GM19372 (cell line): ENCODE measurements at regions not wholly inside any gene's neighbourhood (a gene's known extent, or its start where the extent isn't known, plus 50 kb on each side); places are given as distances from the start of the nearest gene placed in this dataset.
"Not testable (repeated sequence)": the region's sequence is repeated elsewhere in the genome, so short reads cannot be mapped to it uniquely, and the experiment has no call there.

Experiments
- ATAC-seq: cut with Tn5 transposase; IDR thresholded peaks from one replicate; pipeline ENCODE4 v1.9.1; 2021; ENCODE audit warnings: mild to moderate bottlenecking, low read depth, moderate library complexity; ENCODE audit not compliant: unreplicated experiment

DNA sequence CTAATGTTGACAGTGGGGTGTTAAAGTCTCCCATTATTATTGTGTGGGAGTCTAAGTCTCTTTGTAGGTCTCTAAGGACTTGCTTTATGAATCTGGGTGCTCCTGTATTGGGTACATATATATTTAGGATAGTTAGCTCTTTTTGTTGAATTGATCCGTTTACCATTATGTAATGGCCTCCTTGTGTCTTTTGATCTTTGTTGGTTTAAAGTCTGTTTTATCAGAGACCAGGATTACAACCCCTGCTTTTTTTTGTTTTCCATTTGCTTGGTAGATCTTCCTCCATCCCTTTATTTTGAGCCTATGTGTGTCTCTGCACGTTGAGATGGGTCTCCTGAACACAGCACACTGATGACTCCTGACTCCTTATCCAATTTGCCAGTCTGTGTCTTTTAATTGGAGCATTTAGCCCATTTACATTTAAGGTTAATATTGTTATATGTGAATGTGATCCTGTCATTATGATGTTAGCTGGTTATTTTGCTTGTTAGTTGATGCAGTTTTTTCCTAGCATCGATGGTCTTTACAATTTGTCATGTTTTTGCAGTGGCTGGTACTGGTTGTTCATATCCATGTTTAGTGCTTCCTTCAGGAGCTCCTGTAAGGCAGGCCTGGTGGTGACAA is 188.9 kb downstream of the TTC6 start:
- not testable (repeated sequence) for ATAC-seq

DNA sequence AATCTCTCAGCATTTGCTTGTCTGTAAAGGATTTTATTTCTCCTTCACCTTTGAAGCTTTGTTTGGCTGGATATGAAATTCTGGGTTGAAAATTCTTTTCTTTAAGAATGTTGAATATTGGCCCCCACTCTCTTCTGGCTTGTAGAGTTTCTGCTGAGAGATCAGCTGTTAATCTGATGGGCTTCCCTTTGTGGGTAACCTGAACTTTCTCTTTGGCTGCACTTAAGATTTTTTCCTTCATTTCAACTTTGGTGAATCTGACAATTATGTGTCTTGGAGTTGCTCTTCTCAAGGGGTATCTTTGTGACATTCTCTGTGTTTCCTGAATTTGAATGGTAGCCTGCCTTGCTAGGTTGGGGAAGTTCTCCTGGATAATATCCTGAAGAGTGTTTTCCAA is 189.4 kb downstream of the TTC6 start:
- ATAC-seq = not testable (repeated sequence)

DNA sequence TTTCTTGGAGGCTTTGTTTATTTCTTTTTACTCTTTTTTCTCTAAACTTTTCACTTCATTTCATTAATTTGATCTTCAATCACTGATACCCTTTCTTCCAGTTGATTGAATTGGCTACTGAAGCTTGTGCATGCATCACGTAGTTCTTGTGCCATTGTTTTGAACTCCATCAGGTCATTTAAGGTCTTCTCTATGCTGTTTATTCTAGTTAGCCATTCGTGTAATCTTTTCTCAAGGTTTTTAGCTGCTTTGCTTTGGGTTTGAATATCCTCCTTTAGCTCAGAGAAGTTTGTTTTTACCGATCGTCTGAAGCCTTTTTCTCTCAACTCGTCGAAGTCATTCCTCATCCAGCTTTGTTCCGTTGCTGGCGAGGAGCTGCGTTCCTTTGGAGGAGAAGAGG is 189.9 kb downstream of the TTC6 start:
- not testable (repeated sequence) for ATAC-seq

DNA sequence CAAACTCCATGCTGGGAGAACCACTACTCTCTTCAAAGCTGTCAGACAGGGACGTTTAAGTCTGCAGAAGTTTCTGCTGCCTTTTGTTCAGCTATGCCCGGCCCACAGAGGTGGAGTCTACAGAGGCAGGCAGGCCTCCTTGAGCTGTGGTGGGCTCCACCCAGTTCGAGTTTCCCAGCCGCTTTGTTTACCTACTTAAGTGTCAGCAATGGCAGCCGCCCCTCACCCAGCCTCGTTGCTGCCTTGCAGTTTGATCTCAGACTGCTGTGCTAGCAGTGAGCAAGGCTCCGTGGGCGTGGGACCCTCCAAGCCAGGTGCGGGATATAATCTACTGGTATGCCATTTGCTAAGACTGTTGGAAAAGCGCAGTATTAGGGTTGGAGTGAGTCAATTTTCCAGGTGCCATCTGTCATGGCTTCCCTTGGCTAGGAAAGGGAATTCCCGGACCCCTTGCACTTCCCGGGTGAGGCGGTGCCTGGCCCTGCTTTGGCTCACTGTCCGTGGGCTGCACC is 190.7 kb downstream of the TTC6 start:
- ATAC-seq = not testable (repeated sequence)

DNA sequence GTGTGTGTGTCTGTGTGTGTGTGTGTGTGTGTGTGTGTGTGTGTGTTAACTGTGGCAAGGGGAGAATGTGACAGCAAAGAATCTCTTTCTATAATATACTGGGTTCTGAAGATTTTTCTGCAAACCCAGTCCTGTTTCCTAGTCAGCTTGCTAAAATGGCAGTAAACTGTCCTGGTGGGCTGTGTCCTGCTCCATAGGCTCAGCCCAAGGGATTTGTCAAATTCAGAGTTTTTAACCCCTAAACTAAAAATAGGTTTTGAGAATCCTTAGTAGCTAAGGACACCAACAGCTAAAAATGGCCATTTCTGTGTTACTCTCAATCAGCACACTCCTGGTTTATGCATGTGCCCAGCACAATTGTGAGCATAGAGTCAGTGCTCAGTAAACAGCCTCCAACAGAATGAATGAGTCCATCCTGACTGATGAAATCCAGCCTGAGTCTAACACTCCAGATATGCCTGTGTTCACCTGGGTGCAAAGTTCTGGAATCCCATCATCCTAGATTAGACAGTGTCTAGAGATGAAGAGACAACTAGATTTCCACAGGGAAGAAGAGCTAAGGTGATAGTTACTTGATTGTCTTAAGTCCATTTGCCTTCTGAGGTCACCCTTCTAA is 192.6 kb downstream of the TTC6 start:
- ATAC-seq = no peak

DNA sequence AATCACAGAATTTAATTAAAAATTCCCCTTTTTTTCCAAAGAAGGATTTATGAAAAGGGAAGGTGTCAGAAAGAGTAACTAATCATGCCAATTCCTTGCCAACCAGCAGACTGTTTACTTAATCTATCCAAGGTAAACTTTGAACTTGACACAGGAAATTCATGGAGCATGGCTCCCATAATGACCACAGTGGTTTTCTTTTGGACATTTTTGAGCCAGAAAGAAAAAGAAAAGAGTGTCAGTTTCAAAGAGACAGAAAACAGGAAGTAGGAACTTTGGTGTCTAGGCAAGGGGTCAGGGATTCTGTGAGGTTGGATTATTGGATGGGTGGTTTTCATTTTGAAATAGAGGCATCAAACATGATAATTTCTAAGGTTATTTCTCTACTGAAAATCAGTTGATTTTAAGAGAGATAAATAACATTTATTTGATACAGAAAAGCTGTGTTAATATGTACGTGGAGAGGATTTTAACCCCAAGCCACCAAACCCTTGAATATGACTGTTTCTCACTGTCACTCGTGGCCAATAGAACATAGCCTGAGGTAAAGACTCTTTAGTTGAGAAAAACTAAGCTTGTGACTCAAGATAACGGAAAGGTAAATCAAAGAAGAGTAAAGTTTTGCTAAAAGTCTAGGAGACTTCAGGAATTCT is 196.1 kb downstream of the TTC6 start:
- ATAC-seq = no peak

DNA sequence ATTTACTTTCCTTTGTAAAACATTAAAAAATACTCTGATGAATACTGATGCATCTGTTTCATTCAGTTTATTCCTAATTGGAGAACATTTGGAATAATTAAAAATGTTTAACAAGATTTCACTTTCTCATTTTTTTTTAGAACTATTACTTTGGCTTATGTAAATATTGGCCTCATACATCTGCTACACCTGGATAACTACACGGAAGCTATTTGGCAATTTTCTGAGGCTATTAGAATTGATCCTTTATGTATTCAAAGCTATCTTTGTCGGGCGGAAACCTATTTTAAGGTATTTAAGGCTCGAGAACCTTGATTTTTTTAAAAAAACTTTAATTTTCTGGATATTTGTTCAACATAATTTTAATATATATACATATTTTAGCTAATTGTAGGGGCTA is 196.7 kb downstream of the TTC6 start:
- ATAC-seq = no peak

DNA sequence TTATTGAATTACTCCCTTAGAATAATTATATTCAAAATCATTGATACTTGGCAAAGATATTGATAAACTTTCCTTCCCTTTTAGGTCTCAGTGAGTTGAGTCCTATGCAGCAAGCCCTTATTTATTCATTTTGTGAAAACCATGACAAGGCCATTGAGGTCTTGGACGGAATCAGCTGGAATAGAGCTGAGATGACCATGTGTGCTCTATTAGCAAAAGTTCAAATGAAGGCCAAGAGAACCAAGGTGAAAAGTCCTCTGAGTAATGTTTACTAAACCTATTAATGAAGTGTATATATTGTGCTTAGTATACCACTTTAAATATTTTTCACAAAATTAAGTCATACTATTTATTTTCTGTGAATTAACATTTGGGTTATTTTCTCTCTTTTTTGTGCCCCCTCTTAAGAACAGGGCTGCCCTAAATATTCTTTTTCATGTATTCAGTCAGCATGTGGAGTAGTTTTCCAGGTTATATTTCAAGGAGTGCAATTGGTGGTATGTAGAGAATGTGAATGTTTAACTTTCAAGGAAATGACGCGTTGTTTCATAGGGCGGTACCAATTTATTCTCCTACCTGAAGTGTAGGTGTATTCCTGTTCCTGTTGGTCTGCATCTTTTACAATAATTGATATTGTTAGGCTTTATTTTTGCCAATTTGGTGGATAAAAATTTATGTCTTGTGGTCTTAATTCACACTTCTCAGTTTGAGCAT is 201.4 kb downstream of the TTC6 start:
- no peak for ATAC-seq

DNA sequence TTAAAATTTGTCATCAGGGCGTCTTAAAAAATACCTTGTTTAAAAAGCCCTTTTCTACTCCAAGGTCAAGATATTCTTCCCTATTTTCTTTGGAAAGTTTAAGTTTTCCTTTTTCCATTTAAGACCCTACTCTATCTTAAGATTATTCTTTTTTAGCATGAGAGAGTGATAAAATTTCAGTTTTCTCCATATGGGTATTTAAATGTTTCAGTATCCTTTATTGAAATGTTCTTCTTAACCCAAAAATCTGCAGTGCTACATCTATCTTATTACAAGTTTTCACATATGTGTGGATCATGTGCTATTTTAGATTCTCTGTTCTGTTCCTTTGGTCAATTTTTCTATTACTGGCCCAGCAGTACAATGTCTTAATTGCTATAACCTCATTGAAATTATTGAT is 202.2 kb downstream of the TTC6 start:
- ATAC-seq = no peak

DNA sequence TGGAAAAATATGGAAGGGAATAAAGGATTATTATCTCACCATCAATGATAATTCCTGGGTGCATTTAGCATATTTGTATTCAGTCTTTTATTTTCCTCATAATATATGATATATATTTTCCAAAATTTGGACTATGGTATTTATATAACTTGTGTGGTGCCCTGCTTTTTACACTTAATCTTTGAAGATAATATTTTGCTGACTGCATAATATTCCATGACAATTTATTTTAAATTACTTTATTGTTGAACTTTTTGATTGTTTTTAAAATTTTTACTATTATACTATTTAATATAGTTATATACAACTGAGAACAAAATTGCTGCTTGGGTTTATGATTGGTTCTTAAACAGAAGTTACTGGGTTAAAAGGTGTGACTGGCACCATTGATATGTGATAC is 212.3 kb downstream of the TTC6 start:
- no peak for ATAC-seq

DNA sequence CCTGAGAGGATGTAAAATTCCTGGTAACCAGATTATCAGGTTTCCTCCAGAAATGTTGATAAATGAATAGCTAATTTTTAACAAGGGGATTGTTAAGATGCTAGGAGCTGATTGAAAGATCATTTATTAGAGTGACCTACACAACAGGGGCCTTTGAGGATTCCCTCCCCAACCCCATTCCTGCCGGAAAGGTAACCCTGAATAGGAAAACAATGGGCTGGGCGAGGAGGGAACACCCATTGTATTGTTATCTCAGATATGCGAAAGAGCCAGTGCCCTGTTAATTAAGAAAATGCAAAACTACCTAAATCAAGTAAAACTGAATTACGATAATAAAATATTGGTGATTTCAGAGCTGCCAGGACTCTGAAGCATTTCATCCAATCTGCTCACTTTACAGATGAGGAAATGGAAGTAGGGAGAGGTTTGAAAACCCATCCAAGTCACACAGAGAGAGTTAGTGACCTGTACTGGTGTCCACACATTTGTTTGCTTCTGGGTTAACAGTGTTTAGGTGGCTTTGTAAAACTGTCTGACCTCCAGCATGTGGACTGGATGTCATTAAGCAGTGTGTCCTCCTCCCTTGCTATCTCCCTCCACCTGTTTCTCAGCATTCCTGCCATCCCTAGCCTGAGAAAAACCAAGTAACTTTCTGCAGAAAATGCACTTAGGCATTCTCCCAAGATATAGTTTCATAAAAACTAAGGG is 214.8 kb downstream of the TTC6 start:
- no peak for ATAC-seq

DNA sequence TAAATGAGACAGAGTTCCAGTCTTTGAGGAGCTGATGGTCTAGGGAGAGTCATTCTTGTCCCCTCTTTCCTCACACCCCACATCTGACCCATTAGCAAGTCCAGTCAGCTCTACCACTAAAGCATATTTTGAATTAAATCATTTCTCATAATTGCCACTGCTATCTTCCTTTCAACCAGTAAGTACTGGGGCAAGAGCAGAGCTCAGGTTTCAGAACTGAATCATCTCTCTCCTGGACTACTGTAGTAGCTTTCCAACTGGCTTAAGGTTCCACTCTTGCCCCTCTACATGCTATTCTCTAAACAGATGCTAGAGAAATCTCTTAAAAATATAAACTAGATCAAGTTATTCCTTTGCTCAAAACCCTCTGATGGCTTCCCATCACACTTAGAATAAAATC is 218.3 kb downstream of the TTC6 start:
- ATAC-seq = no peak

DNA sequence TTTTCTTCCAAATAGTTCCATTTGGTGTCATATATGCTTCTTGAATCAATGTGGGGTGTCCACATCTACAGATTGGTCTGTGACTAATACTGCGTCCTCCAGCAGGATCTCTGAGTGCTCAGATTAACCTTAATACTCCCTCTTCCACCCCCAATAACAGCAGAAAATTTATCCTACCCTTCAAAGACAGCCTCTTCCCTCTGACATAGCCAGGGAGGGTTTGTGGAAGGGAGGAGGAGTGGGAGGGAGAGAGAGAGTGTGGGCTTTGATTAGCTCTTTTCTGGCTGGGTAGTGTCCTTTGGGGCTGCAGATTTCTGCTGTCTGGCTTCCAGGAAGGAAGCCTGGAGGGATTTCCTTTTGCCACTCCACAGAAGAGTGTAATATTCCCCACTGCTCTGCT is 220.7 kb downstream of the TTC6 start:
- ATAC-seq = no peak

DNA sequence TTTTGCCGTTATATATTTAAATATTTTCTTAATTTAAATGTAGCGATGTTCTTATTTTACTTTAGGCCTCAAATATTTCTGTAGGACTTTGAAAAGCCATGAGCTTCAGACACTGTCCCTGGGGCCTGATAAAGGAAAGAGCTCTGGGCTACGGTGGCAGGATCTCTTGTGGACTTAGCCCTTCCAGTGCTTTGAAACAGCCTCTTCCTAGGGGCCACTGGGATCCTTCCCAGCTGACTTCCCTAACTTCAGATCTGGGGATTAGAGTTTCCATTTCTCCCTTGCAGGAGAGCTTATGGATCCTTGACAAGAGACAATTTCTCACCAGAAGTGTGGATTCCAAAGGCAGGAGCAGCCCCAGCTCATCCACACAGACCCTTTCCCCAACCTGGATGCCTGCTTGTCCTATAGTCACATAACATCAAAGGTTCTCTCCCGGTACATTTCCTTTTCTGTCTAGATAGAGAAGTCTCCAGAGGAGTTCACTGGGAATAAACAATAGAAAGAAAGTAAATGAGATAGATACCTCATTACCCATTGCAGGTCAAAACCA is 221.4 kb downstream of the TTC6 start:
- ATAC-seq = no peak

DNA sequence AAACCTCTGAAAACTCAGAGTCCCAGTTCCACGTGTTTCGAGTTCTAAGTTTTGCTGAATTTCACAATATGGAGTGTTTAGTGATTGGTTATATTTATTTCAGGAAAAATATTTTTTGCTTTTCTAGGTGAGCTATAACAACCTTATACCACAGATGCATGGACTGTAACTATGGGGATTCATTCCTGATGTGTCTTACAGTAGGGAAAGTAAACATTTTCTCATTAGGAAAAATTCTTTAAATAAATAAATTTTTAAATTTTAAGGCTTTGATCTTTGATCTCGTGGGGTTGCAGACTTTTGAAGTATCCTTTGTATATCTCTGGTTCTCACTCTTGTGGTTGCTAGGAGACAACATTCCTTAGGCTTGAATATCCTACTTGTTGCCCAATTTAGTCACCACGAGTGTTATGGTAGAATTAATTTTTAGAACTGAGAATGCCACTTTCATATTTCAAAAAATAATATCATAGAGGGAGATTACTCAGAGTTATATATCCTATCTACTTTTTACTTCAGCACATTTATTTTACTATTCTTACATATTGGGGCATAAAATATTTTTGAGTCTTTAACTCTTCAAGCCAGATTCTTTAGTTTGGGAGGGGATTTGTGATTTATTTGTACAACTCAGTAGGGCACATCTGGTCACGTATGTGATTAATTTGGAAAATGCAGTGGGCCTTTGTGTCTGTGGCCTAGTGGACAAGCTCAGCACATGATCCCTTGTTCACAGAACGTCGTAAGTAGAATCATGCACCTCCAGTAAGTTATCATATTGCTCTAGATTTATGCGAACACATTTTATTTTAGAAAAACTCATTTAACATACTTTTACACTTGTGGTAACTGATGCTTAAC is 224.0 kb downstream of the TTC6 start:
- no peak for ATAC-seq

DNA sequence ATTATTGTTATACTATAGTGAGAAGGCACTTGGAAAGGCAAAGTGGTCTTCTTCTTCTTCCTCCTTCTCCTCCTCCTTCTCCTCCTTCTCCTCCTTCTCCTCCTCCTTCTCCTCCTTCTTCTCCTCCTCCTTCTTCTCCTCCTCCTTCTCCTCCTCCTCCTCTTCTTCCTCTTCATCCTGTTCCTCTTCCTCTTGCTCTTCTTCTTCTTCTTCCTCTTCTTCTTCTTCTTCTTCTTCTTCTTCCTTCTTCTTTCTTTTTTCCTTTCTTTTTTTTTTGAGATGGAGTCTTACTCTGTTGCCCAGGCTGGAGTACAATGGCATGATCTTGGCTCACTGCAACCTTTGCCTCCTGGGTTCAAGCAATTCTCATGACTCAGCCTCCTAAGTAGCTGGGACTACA is 225.4 kb downstream of the TTC6 start:
- not testable (repeated sequence) for ATAC-seq

DNA sequence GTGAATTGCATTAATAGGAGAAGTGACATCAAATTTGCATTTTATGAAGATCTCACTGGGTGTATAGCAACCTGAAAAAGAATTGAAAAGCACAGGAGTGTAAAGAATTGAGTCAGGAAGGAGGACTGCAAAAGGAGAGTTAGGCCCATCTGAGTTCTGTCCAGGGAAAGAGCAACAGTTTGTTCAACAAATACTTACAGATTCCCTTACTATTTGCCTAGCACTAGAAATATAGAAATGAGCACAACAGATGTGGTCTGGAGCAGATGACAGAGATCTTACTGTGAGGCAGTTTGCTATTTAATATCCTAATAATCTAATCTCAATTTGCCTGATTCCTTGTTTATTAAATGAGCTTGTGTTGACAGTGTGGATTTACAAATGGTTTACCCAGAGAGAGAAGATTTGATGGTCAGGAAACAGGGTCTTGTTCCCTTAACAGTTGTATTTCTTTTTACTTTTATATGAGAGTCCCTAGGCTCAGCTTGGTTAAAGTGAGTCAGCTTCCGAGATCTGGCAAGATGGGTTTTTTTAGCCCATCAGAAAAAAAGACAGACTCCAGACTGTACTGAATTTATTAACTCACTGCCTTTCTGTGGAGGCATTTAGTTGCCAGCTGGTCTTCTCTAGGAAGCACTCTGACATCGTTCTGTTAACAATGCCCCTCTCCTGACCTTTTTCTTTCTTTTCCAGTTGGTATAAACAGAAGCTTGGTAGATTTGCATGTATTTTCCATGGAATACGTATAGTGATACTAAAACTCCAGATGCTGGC is 229.7 kb downstream of the TTC6 start:
- ATAC-seq = no peak

DNA sequence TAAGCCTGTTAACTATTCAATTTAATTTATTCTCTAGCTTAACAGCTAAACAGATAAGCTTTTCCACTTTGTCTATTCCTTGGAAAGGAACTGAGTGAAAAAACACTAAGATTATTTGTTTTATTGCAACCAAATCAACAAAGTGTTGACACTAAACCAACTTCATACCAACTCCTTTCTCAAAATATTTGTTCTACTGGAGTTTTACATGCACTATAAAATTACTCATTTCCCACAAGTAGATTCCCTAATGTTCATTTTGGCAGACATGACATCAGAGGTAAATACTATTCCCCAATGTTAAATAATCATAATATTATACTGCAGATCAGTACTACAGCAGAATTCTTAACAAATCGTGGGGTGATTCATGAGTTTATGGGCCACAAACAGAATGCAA is 231.4 kb downstream of the TTC6 start:
- no peak for ATAC-seq

DNA sequence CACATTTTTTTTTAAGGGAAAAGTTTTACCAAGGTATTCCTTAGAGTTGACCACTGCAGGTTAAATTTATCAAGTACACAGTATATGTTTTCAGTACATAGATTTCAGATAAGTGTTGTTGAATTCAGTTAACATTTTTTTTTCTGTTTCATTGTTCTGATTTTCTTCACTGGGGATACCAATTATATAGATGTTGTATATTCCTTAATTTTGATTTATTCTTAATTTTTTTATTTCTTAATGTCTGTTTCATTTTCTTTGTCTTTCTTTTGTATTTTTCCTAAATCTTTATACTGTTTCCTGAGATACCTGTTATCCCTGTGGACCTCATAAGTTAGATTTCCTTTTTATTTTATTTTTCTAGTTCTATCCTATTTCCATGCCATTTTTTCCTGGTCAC is 234.8 kb downstream of the TTC6 start:
- ATAC-seq = no peak
